ENCODE measurements at regions not wholly inside any gene's neighbourhood (a gene's known extent, or its start where the extent isn't known, plus 50 kb on each side); places are given as distances from the start of the nearest gene placed in this dataset.
"Not testable (repeated sequence)": the region's sequence is repeated elsewhere in the genome, so short reads cannot be mapped to it uniquely, and the experiment has no call there.

- Histone ChIP-seq H3K27me3 (no peaks in the 10 kb centered on the region), H3K4me1 (ENCODE audit: control insufficient read depth in 1 of 2, insufficient read depth in 1 of 2, low read depth in 1 of 2, low read length in 1 of 2) (no peaks in the 10 kb centered on the region), H3K9me3 (no peaks in the 10 kb centered on the region), H3K27ac (no peak overlapping the region), H3K4me3 (ENCODE audit: low read depth in 1 of 2, low read length in 1 of 2) (no peak overlapping the region), H3K36me3 (no peaks in the 10 kb centered on the region)
- TF ChIP-seq, protein P1, sequence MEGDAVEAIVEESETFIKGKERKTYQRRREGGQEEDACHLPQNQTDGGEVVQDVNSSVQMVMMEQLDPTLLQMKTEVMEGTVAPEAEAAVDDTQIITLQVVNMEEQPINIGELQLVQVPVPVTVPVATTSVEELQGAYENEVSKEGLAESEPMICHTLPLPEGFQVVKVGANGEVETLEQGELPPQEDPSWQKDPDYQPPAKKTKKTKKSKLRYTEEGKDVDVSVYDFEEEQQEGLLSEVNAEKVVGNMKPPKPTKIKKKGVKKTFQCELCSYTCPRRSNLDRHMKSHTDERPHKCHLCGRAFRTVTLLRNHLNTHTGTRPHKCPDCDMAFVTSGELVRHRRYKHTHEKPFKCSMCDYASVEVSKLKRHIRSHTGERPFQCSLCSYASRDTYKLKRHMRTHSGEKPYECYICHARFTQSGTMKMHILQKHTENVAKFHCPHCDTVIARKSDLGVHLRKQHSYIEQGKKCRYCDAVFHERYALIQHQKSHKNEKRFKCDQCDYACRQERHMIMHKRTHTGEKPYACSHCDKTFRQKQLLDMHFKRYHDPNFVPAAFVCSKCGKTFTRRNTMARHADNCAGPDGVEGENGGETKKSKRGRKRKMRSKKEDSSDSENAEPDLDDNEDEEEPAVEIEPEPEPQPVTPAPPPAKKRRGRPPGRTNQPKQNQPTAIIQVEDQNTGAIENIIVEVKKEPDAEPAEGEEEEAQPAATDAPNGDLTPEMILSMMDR (IDR thresholded peaks at IDR 0.05), result no peak
These were observed 109.9 kb upstream of the SLC1A3 start for GRCh38 chr5:36496471-36496870.

GRCh38 chr5:36502608-36503007 is 103.8 kb upstream of the SLC1A3 start:
- H3K27me3 ChIP-seq, result no peaks in the 10 kb centered on the region
- no peaks in the 10 kb centered on the region for H3K36me3 ChIP-seq
- H3K4me3 ChIP-seq (ENCODE audit: low read depth in 1 of 2, low read length in 1 of 2), result no peak overlapping the region
- no peak overlapping the region for H3K27ac ChIP-seq
- TF ChIP-seq, protein P1 (IDR thresholded peaks at IDR 0.05), result no peak
- H3K4me1 ChIP-seq (ENCODE audit: control insufficient read depth in 1 of 2, insufficient read depth in 1 of 2, low read depth in 1 of 2, low read length in 1 of 2), result no peaks in the 10 kb centered on the region
- H3K9me3 ChIP-seq, result no peaks in the 10 kb centered on the region

DNA sequence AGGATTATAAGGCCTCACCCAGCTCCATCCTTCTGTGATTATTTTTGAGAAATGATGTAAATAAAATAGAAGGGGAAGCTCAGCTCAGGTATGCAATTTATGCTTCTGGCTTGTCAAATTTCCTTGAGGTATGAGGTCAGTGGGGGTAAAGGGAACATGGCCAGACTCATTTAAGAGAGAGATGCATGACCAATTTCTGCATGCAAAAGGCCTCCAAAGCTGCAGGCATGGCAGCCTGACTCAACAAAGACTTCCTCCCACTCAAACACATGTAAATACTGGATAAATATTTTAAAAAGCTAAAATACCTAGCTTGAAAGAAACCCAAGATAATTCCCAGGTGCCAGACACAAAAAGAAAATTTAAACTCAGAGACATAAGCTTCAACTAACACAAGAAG is 101.4 kb upstream of the SLC1A3 start:
- no peak overlapping the region for H3K27ac ChIP-seq
- no peaks in the 10 kb centered on the region for H3K4me1 ChIP-seq (ENCODE audit: control insufficient read depth in 1 of 2, insufficient read depth in 1 of 2, low read depth in 1 of 2, low read length in 1 of 2)
- H3K9me3 ChIP-seq, result no peaks in the 10 kb centered on the region
- H3K36me3 ChIP-seq, result no peaks in the 10 kb centered on the region
- H3K27me3 ChIP-seq, result no peaks in the 10 kb centered on the region
- TF ChIP-seq, protein P1 (IDR thresholded peaks at IDR 0.05), result no peak
- H3K4me3 ChIP-seq (ENCODE audit: low read depth in 1 of 2, low read length in 1 of 2), result no peak overlapping the region

GRCh38 chr5:36507332-36507952 is 99.0 kb upstream of the SLC1A3 start:
- H3K27ac ChIP-seq, result no peak overlapping the region
- no peaks in the 10 kb centered on the region for H3K36me3 ChIP-seq
- no peak overlapping the region for H3K4me3 ChIP-seq (ENCODE audit: low read depth in 1 of 2, low read length in 1 of 2)
- H3K9me3 ChIP-seq, result no peaks in the 10 kb centered on the region
- no peaks in the 10 kb centered on the region for H3K27me3 ChIP-seq
- TF ChIP-seq, protein P1 (IDR thresholded peaks at IDR 0.05), result peak; percentile 49
- H3K4me1 ChIP-seq (ENCODE audit: control insufficient read depth in 1 of 2, insufficient read depth in 1 of 2, low read depth in 1 of 2, low read length in 1 of 2), result no peaks in the 10 kb centered on the region

- not testable (repeated sequence) for H3K4me3 ChIP-seq (ENCODE audit: low read depth in 1 of 2, low read length in 1 of 2); H3K27me3 ChIP-seq; H3K36me3 ChIP-seq; H3K4me1 ChIP-seq (ENCODE audit: control insufficient read depth in 1 of 2, insufficient read depth in 1 of 2, low read depth in 1 of 2, low read length in 1 of 2); H3K9me3 ChIP-seq; H3K27ac ChIP-seq
These were observed 98.1 kb upstream of the SLC1A3 start for GRCh38 chr5:36508331-36508730.

GRCh38 chr5:36513647-36514046 is 92.8 kb upstream of the SLC1A3 start:
- not testable (repeated sequence) for H3K27me3 ChIP-seq; H3K4me3 ChIP-seq (ENCODE audit: low read depth in 1 of 2, low read length in 1 of 2); H3K27ac ChIP-seq; H3K4me1 ChIP-seq (ENCODE audit: control insufficient read depth in 1 of 2, insufficient read depth in 1 of 2, low read depth in 1 of 2, low read length in 1 of 2); H3K9me3 ChIP-seq; H3K36me3 ChIP-seq

DNA sequence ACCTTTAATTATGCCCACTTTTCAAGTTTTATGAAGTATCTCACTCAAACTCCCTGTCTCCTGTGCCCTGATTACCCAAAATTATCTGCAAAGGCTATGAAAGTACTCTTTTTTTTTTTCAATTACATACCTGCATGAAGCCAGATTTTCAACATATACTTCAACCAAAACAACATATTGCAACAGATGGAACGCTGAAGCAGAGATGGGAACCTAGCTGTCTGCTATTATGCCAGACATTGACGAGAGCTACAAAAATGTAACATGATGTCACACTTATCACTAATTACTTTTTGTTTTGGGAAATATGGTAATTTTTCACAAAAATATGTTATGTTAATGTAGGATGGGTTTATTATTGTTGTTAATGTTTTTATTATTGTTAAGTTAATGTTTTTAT is 86.5 kb upstream of the SLC1A3 start:
- H3K9me3 ChIP-seq, result no peaks in the 10 kb centered on the region
- TF ChIP-seq, protein P1 (IDR thresholded peaks at IDR 0.05), result no peak
- H3K36me3 ChIP-seq, result no peaks in the 10 kb centered on the region
- no peaks in the 10 kb centered on the region for H3K4me1 ChIP-seq (ENCODE audit: control insufficient read depth in 1 of 2, insufficient read depth in 1 of 2, low read depth in 1 of 2, low read length in 1 of 2)
- no peak overlapping the region for H3K27ac ChIP-seq
- no peaks in the 10 kb centered on the region for H3K27me3 ChIP-seq
- no peak overlapping the region for H3K4me3 ChIP-seq (ENCODE audit: low read depth in 1 of 2, low read length in 1 of 2)
